ENCODE measurements at regions not wholly inside any gene's neighbourhood (a gene's known extent, or its start where the extent isn't known, plus 50 kb on each side); places are given as distances from the start of the nearest gene placed in this dataset.

GRCh38 chr20:21901470-21902275 is 196.2 kb downstream of the PAX1 start:
- Histone ChIP-seq H4K91ac (ENCODE audit: insufficient read length, low read depth, low read length) (no peak overlapping the region), H3K23ac (ENCODE audit: insufficient read length, low read depth, low read length) (no peak overlapping the region), H2BK15ac (ENCODE audit: low read depth, low read length) (no peak overlapping the region), H3K79me2 (ENCODE audit: insufficient read depth, low read length) (no peaks in the 10 kb centered on the region), H3T11ph (ENCODE audit: low read length) (no peak overlapping the region), H3K9ac (ENCODE audit: extremely low read depth, insufficient read length, low read length) (no peak overlapping the region), H4K8ac (replicated peaks; ENCODE audit: insufficient read length, low read depth, low read length) (no peak overlapping the region), H4K5ac (ENCODE audit: insufficient read length, low read depth, low read length) (no peak overlapping the region), H4K20me1 (ENCODE audit: control insufficient read depth, insufficient read depth, insufficient read length) (no peaks in the 10 kb centered on the region), H3K4me1 (ENCODE audit: insufficient read depth, low read length) (no peaks in the 10 kb centered on the region), H2AFZ (ENCODE audit: low read length) (no peak overlapping the region), H2BK5ac (ENCODE audit: insufficient read length, low read length) (no peak overlapping the region), H2BK20ac (ENCODE audit: low read depth, low read length, poor library complexity, severe bottlenecking) (no peak overlapping the region), H3K23me2 (ENCODE audit: insufficient read length, low read depth, low read length, poor library complexity, severe bottlenecking) (no peaks in the 10 kb centered on the region), H2BK120ac (ENCODE audit: low read depth, low read length, poor library complexity, severe bottlenecking) (no peak overlapping the region), H3K56ac (ENCODE audit: insufficient read length, low read depth, low read length) (no peak overlapping the region), H3K9me3 (ENCODE audit: control insufficient read depth, low read depth, low read length) (no peaks in the 10 kb centered on the region), H3K27ac (ENCODE audit: insufficient read length, low read depth, low read length) (no peak overlapping the region), H2AK5ac (ENCODE audit: insufficient read length, low read length) (no peak overlapping the region), H3K4ac (ENCODE audit: low read depth, low read length) (no peak overlapping the region), H3K18ac (ENCODE audit: insufficient read length, low read depth, low read length) (no peak overlapping the region), H3K4me2 (ENCODE audit: insufficient read depth, insufficient read length, low read length) (no peak overlapping the region), H3K27me3 (ENCODE audit: insufficient read depth, low read length) (no peaks in the 10 kb centered on the region), H3K14ac (ENCODE audit: insufficient read depth, low read length) (no peak overlapping the region), H2BK12ac (ENCODE audit: insufficient read length, low read depth, low read length) (no peak overlapping the region), H3K79me1 (ENCODE audit: insufficient read depth, low read depth, low read length, poor library complexity, severe bottlenecking) (no peaks in the 10 kb centered on the region)
- no peaks in the 10 kb centered on the region for H3K4me1 Mint-ChIP-seq
- DNase-seq: no peak
- peaks cover 4 to 5% of the 10 kb centered on the region in 2 experiments; a peak in 4 of 5 replicates for H3K9me3 Mint-ChIP-seq
- H3K36me3 Mint-ChIP-seq (ENCODE audit: insufficient read depth in 1 of 3, low read depth in 3 of 3): 0 out of 7 replicates have a peak, but pooled peaks cover 0 to 4% (median 0%) of the 10 kb centered on the region in 3 experiments
- no peak overlapping the region for H3K4me3 Mint-ChIP-seq
- no peak for TF ChIP-seq CTCF (conservative IDR thresholded peaks at IDR 0.05)
- H3K27ac Mint-ChIP-seq: no peak overlapping the region
- no CpG with 5 or more reads among the region's 4 CpGs for WGBS (ENCODE audit: extremely low coverage, insufficient read length, low lambda C conversion rate)
- no peaks in the 10 kb centered on the region; the same call in 1 of the 2 replicates for H3K27me3 Mint-ChIP-seq (ENCODE audit: low read depth)

Data from H9 (cell line).